NCI-H187 (cell line): ENCODE measurements at regions not wholly inside any gene's neighbourhood (a gene's known extent, or its start where the extent isn't known, plus 50 kb on each side); places are given as distances from the start of the nearest gene placed in this dataset.

Source experiments
- DNase-seq, 2 experiments: peaks; one replicate each; lab custom pipeline; 2025; lab: John Stamatoyannopoulos, UW

DNA sequence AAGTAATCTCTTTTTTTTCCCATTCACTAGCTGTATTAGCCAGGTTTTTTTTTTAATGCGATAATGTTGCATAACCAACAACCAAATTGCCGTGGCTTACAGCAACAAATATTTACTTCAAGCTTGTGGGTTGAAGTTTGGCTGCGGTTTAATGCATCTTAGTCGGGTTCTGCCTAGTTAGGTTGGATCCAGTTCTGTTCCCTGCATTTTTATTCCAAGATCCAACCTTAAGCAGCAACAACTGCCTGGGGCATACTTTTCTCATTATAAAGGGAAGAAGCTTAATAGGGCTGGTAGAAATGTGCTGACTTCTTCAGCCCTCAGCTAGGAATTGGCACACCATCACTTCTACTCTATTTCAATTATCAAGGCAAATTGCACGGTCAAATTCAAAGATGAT lies 1115.5 kb upstream of the AUTS2 start:
- no peak for DNase-seq

DNA sequence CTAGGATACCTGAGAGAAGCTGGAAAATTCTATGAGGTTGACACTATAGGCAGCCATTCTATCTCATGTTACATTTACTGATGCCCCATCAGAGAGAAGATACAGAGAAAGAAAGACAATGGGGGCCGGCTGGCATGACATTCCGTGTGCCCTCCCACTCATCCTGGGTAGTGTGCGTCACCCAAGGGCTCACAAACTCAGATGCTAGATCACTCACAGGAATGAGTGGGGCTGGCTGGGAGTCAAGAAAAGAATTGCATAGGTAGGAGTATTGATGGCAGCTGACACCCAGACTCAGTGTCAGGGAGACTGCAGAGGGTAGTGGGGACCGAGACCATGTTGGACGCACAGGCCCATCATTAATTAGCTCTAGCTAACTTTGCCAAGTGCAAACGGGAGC lies 1113.5 kb upstream of the AUTS2 start:
- no peak for DNase-seq

DNA sequence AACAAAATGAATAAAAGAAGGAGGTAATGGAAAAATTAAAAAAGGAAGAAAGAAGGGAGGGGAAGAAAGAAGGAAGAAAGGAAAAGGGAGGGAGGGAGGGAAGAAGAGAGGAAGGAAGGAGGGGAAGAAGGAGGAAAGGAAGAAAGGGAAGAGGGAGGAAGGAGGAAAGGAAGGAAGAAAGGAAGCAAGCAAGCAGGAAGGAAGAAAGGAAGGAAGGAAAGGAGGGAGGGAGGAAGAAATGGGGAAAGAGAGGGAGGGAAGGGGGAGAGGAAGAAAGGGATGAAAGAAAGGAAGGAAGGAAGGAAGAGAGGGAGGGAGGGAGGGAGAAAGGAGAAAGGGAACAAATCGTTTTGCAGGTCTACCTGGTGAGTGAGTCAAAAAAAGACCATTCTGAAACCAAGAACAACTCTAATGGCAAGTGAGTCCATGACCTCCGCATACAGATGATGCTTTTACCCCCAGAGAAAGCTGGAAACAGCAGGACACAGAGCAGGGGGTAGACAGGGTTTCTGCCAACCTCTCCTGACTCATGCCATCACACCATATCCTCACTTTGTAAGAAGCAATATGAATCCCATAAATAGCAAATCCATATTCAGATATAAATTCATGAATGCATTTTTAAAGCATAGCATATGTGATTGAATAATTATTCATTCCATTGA lies 1112.9 kb upstream of the AUTS2 start:
- no peak for DNase-seq

DNA sequence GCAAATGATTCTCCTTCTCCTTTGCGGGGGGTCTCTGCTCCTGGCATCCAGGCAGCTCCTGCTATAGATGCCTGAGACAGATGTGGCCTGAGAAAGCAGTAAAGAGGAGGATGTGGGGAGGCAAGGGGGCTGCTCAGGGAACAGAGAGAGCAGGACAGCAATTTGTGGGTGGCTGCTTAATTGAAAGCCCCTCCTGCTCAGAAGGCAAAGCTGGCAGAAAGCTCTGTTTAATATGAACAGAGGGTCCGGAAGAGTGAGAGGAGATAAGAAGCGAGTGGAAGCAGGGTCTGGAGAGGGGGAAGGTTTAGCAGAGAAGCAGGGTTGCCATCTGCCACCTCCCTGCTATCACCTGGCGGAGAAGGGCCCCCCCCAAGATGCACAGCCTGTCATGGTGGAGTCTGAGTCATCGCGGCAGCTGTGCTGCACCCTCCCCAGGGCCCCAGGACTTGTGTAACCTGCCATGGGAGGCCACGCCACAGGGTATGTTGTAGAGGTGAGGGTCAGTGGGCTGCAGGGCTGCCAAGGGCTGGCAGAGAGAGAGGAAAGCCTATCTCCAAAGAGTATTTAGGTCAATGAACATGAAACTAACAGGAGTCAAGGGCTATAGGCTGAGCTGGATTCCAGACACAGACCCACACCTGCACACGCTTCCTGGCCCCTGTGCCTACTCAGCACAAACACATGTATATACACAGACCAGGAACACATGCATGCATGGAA lies 1109.8 kb upstream of the AUTS2 start:
- no peak for DNase-seq

DNA sequence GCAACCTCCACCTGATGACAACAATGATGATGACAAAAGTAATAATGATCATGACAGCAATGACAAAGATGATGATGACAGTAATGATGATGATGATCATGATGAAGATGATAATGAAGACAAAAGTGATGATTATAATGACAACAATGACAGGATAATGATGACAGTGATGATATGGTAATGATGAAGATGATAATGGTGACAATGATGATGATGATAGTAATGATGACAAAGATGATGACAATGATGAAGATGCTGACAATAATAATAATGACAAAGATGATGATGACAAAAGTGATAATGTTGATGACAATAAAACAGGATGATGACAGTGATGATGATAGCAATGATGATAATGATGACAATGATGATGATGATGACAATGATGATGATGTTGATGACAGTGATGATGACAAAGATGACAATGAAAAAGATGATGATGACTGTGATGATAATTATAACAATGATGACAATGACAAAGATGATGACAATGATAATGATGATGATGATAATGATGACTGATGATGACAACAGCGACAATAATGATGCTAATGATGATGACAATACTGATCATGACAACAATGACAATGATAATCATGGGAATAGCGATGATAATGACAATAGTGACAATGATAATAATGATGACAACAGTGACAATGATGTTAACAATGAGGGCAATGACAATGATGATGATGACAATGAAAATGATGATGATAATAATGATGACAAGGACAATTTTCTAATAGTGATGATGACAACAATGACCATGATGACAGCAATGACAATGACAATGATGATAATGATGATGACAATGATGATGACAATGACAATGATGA lies 1106.5 kb upstream of the AUTS2 start:
- no peak for DNase-seq

DNA sequence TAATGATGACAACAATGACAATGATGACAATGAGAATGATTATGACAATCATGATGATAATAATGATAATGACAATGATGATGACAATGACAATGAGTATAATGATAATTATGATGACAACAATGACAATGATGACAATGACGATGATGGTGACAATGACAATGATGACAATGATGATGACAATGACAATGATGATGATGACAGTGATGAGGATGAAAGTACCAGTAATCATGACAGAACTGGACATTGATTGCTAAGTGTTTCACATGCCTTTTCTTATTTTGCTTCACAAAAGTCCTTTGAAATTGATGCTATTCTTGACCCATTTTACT lies 1106.0 kb upstream of the AUTS2 start:
- no peak for DNase-seq

DNA sequence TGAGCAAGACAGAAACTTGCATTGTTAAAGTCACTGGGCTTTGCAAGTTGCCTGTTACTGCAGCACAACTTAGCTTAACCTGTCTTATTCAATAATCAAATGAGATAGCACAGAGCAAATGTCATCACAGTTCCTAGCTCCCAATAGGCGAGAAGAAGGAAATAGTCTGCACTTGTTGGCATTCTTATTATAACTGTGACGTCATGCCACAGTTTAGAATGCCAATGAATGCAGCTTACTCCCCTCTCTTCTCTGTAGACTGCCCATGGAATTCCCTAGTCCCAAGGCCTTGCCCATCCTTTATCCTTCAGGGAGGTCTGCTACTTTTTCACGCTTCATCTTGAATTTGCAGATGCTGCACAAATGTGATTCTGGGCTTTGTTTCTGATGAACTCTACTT lies 1094.9 kb upstream of the AUTS2 start:
- no peak for DNase-seq

DNA sequence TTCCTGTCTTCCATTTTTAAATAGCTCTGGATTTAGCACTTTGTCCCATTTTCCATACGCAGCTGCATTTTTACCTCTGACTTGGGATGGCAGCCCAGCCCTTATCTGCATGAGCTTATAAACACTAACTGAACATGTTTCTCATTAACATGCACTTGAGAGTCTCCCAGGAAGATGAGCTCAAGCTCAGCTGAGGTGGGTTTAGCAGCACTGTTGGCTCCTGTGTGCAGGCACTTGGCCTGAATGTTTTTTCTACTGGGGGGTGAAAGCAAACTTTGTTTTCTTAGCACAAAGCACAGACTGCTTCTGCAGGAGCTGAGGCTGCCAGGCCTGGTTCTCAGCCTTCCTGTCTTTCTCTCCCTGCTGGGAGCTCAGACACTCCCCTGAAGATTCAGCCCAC lies 1093.6 kb upstream of the AUTS2 start:
- no peak for DNase-seq

DNA sequence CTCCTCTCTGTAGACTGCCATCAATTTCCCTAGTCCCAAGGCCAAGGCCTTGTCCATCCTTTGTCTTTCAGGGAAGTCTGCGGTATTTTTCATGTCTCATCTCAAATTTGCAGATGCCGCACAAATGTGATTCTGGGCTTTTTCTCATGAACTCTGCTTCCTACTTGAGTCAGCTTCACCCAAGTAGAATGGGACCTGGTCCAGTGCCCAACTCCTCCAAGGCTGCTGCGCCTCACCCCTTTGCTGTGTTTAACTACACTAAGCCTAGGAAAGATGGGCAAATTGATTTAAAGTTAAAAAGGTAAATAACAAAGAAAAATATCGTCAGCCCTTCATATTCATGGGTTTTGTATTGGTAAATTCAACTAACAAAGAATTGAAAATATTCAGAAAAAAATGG lies 1092.6 kb upstream of the AUTS2 start:
- no peak for DNase-seq

DNA sequence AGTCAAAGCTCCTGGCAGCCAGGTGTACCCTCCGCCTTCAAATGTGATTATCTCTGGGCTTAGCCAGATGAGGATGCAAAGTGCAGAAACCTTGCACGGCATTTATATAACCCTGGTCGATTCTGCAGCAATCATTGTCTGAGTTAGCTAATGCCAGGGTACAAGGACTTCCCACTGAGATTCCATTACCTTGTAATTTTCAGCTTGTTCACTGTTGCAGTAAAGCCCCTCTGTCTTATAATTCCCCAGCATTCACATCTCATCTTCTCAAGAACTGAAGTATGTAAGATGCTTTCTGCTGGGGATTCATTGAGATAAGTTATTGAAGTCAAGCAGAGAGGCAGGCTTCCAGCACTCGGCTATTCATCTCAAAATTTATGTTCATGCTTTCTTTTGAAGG lies 1090.6 kb upstream of the AUTS2 start:
- no peak for DNase-seq

DNA sequence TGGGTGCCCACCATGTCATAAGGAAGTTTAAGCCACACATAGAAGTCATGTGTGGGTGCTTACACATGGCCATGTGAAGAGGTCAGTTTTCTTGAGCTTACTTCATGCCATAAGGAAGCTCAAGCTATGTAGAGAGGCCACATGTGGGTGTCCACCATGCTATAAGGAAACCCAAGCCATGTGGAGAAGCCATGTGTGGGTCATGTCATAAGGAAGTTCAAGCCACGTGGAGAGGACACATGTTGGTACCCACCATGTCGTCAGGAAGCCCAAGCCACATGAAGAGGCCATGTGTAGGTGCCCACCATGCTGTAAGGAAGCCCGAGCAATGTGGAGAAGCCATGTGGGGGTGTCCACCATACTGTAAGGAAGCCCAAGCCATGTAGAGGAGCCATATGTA lies 1089.2 kb upstream of the AUTS2 start:
- DNase-seq, result no peak

DNA sequence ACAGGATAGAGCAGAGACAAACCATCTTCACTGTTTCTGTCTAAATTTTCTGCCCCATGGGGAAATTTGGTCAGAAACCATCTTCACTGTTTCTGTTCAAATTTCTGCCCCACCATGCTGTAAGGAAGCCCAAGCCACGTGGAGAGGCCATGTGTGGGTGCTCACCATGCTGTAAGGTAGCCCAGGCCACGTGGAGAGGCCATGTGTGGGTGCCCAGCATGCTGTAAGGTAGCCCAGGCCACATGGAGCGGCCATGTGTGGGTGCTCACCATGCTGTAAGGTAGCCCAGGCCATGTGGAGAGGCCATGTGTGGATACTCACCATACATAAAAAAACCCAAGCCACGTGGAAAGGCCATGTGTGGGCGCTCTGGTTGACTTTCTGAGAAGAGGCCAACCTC lies 1088.7 kb upstream of the AUTS2 start:
- no peak for DNase-seq

DNA sequence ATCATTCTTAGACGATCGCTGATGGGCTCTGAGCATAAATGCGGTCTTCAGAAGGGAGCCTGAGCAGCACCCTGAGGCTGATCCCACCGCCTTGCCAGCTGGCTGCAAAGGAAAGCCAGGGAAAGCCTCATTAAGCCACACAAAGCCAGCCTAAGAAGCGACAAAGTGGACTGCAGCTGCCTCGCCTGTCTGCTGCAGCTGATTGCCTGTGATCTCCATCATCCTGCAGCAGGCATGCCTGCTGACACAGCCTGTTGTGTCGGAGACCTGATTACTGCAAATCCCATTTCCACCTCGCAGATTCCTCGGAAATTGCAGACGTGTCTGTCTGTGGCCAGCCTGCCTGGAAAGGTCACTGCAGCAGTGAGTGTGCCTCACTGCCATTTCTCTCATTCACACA lies 1087.0 kb upstream of the AUTS2 start:
- DNase-seq, result no peak

DNA sequence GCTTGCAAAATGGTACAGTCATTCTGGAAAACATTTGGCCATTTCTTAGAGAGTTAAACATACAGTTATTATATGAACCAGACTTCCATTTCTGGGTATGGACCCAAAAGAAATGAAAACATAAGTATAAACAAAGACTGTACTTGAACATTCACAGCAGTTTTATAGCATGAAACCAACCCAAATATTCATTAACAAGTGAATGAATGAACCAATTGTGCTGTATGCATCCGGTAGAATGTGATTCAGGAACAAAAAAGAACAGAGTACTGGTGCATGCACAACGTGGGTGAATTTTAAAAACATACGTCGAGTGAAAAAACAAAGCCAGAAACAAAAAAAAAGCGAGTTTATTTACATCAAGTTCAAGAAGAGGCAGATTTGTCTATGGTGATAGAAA lies 1085.8 kb upstream of the AUTS2 start:
- DNase-seq, result no peak

DNA sequence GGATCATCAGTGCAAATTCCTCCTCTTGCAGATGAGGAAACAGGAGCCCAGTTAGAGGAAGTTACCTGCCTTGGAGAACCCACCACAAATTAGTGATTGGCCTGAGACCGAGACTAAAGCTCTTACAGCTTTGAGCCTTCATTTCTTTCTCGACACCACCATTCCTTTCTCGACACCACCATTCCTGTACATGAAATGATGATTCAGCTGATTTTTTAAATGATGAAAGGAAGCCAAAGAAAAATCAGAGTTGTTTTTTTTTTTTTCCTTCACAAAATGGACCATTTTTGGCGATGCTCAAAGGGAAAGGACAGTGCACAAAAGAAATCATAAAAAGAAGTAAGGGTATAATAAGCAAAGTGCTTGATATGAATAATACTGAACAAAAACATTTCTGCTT lies 1080.2 kb upstream of the AUTS2 start:
- DNase-seq, result no peak

DNA sequence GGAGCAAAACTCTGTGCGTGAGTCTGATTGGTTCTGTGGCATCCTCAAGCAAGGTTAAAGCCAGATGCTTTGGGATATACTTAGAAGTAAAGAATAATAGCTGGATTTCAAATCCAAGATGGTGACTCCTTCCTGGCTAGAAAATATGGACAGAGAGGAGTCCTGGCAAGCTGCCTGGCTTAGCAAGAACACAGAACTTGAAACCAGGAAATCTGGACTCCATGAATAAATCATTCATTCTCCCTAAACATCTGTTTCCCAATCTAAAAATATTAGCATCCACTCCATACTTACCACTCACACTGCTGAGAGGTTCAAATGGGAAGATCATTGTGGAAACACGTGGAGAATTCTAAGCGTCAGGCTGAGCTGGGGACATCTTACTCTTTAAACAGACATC lies 1074.1 kb upstream of the AUTS2 start:
- no peak for DNase-seq

DNA sequence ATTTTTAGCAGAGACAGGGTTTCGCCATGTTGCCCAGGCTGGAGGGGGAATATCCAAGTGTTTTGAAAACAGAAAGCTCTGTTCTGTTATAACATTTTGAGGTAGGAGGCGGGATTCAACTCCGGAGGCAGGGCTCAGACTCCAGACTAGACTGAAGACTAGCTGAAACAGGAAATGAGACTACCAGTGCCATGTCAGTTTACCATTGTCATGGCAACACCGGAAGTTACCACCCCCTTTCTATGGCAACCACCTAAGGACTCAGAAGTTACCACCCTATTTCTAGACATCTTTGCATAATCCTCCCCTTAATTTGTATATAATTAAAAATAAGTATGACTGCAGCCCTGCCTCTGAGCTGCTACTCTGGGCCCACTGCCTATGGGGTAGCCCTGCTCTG lies 1069.1 kb upstream of the AUTS2 start:
- DNase-seq, result no peak

DNA sequence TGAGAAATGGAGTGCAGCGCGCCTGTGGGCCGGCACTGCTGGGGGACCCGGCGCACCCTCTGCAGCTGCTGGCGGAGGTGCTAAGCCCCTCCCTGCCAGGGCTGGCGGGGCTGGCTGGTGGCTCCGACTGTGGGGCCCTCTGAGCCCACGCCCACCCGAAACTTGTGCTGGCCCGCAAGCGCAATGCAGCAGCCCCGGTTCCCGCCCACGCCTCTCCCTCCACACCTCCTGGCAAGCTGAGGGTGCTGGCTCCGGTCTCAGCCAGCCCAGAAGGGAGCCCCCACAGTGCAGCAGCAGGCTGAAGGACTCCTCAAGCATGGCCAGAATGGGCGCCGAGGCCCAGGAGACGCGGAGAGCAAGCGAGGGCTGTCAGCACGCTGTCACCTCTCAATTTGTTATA lies 1063.0 kb upstream of the AUTS2 start:
- DNase-seq, result no peak

DNA sequence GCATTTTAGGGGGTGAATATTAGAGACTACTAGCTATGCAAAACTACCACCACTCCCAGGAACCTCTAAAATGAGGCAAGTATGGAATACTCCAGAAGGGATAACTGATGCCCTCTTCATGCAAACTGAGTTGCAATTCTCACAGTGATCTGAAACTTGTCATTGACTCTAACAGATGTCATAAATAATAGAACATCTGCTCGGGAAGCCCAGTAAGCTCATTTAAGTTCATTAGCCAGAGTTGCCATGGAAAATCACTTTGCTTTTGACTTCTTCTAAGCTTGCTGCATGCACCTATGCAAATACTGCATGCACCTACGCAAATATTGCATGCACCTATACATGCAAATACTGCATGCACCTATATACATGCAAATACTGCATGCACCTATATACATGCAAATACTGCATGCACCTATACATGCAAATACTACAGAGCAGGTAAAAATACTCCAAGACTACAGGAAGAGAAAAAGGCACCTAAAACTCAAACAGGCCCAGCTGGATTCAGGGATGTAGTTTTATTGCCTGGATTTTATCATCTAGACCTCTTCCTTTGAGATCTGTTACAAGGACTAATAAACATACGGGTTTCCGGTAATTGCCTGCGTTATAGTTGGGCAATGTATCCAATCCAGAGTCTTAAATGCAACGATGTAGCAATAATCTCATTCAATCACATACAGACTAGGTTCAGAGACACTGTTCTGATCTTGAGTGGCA lies 1061.1 kb upstream of the AUTS2 start:
- no peak for DNase-seq

DNA sequence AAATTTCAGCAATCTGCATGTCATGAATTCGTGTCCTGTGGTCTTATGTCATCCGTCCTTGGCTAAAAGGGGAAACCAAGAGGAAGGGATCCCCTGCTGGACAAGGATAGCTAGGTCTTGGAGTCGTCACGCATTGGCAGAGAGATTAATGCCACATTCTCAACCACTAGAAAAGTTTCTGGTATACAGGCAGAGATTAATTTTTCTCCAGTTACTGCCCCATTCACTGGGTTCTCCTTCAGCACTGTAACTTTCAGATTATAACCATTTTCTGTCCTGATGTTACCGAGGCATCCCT lies 1060.6 kb upstream of the AUTS2 start:
- DNase-seq, result no peak

DNA sequence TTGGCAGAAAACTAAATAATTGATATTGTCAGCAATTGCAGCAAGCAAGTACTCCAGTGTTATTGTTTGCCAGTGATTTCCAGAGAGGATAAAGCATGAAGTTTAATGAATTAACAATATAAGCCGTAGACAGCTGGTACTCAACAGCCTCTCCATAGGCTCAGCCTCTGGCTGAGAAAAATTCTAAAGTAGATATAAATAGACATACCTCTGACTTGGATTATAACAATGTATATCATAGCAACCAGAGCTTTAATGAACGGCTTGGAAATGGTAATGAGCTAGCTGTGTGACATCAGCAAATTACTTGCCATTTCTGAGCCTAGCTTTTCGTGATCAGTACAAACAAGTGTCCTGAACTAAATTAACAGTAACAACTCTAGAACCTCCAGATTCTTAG lies 1055.4 kb upstream of the AUTS2 start:
- DNase-seq, result no peak

DNA sequence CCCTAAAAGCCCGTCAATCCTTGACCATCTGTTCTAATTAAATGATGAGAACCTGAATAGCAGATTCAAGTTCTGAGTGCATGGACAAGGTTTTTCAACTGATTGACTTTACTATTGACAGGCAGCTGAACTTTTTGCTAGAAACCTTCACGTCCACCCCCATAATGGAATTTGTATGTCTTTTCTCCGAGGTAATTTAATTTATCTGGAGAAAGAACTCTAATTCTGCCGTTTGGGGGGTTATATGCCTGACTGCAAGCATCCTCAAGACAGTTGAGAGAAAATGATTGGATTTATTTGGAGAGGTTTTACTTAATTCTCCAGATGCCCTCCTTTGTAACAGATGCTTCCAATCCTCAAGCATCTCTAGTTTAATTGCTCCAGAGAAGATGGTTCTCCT lies 1053.4 kb upstream of the AUTS2 start:
- DNase-seq, result no peak

DNA sequence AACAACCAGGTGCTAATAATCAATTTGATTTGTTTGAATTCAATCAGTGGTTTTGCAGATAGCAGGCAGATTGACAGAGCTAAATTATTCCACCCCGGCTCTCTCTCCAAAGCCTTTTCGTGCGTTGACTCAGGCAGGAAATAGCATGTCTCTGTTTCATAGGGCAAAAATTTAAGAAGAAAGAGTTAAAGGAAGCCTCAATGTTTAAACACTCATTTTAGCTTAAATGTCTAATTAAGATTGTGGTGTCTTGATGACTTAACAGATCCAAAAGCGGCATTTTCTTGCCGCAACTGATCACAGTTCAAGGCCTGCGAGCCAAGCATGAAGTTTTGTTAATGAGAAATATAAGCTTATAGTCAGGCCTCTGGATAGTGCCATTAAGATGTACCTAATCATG lies 1051.1 kb upstream of the AUTS2 start:
- DNase-seq, result no peak
